ENCODE measurements at regions not wholly inside any gene's neighbourhood (a gene's known extent, or its start where the extent isn't known, plus 50 kb on each side); places are given as distances from the start of the nearest gene placed in this dataset.

DNA sequence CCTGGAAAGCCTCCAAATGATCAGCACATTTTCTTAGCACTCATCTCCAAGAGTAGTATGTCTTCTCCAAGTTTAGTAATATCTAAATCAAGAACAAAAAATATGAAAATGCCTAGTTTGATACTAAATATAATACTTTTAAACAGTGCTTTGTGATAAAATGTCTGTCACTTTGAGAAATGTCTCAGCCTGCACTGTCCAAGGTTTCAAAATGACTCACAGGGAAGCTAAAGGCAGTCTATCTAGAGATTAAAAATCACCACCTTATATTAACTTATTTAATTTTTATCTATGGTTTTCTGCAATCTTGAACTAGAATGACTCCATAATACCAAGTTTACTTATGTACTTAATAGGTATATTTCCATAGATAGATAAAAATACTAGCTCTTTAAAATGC is 633.0 kb upstream of the C9orf72 start:
- intact Hi-C loops (cut with DNase I), result no loop called here
- Histone ChIP-seq H3K4me1 (peaks cover 0 to 25% (median 21%) of the 10 kb centered on the region in 4 donors), H3K9me3 (no peaks in the 10 kb centered on the region), H3K27ac (replicated peaks in 1 of 4) (no peak overlapping the region), H3K36me3 (no peaks in the 10 kb centered on the region), H3K27me3 (no peaks in the 10 kb centered on the region), H3K4me3 (no peak overlapping the region)
- TF ChIP-seq POLR2A (IDR thresholded peaks at IDR 0.05; ENCODE audit: low read depth), result no peak
- no peak for TF ChIP-seq EP300 (IDR thresholded peaks at IDR 0.05)
- no peak for TF ChIP-seq CTCF (IDR thresholded peaks at IDR 0.05)
- TF ChIP-seq POLR2AphosphoS5 (IDR thresholded peaks at IDR 0.05), result no peak
- no peak for DNase-seq (ENCODE audit: extremely low spot score)

DNA sequence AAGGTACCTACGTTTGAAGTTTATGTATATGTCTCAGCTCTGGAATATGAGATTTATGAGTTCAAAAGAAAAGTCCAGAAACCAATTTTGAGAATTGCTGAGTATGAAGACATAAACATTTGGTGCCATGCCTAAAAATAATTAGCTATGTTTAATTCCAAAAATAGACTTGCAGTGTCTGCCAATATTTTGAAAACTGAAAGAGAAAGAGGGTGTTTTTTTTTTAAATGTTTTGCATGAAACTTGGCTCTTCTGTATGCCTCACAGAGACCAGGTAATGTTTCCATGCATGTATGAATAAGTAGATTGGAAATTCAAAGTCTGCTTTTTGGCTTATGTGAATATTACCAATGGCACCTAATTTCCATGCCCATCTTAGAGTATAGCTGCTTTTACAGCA is 634.4 kb upstream of the C9orf72 start:
- WGBS, result 11% methylated on average over 1 of the region's 1 CpG
- no peak for DNase-seq (ENCODE audit: extremely low spot score)
- Histone ChIP-seq H3K27ac (replicated peaks in 1 of 4) (peak overlapping the region in 2 of 4 donors; percentile 20), H3K36me3 (no peaks in the 10 kb centered on the region), H3K4me3 (no peak overlapping the region), H3K27me3 (no peaks in the 10 kb centered on the region), H3K4me1 (peaks cover 0 to 30% (median 22%) of the 10 kb centered on the region in 4 donors), H3K9me3 (no peaks in the 10 kb centered on the region)
- intact Hi-C loops (cut with DNase I), result no loop called here
- TF ChIP-seq CTCF (IDR thresholded peaks at IDR 0.05) (no peak), EP300 (IDR thresholded peaks at IDR 0.05) (no peak), POLR2A (IDR thresholded peaks at IDR 0.05; ENCODE audit: low read depth) (no peak), POLR2AphosphoS5 (IDR thresholded peaks at IDR 0.05) (no peak)

- no peaks in the 10 kb centered on the region for H3K9me3 ChIP-seq
- no peaks in the 10 kb centered on the region for H3K36me3 ChIP-seq
- H3K27me3 ChIP-seq, result no peaks in the 10 kb centered on the region
- no peak for DNase-seq (ENCODE audit: extremely low spot score)
- peaks cover 0 to 41% (median 32%) of the 10 kb centered on the region in 4 donors for H3K4me1 ChIP-seq
- WGBS, result 86% methylated on average over 3 of the region's 3 CpGs
- intact Hi-C loops (cut with DNase I), result no loop called here
- H3K4me3 ChIP-seq, result no peak overlapping the region
- TF ChIP-seq POLR2AphosphoS5 (IDR thresholded peaks at IDR 0.05), result no peak
- TF ChIP-seq EP300 (IDR thresholded peaks at IDR 0.05), result no peak
- TF ChIP-seq CTCF (IDR thresholded peaks at IDR 0.05), result no peak
- no peak overlapping the region for H3K27ac ChIP-seq (replicated peaks in 1 of 4)
Observed at GRCh38 chr9:28209130-28209529, 635.8 kb upstream of the C9orf72 start.

GRCh38 chr9:28212979-28213378 is 639.7 kb upstream of the C9orf72 start:
- Histone ChIP-seq H3K9me3 (no peaks in the 10 kb centered on the region), H3K36me3 (no peaks in the 10 kb centered on the region), H3K27me3 (no peaks in the 10 kb centered on the region), H3K27ac (replicated peaks in 1 of 4) (no peak overlapping the region), H3K4me3 (no peak overlapping the region), H3K4me1 (peaks cover 0 to 22% (median 19%) of the 10 kb centered on the region in 4 donors)
- intact Hi-C loops (cut with DNase I), result no loop called here
- DNase-seq (ENCODE audit: extremely low spot score), result no peak
- TF ChIP-seq POLR2AphosphoS5 (IDR thresholded peaks at IDR 0.05), result no peak
- TF ChIP-seq CTCF (IDR thresholded peaks at IDR 0.05), result no peak
- no peak for TF ChIP-seq EP300 (IDR thresholded peaks at IDR 0.05)
- TF ChIP-seq POLR2A (IDR thresholded peaks at IDR 0.05; ENCODE audit: low read depth), result no peak

GRCh38 chr9:28215536-28216299 is 642.4 kb upstream of the C9orf72 start:
- intact Hi-C loops (cut with DNase I), result no loop called here
- WGBS, result 94% methylated on average over 5 of the region's 5 CpGs

More at GRCh38 chr9:28215536-28216299, 642.4 kb upstream of the C9orf72 start:
- peaks cover 0 to 16% (median 11%) of the 10 kb centered on the region in 4 donors for H3K4me1 ChIP-seq
- no peak for DNase-seq (ENCODE audit: extremely low spot score)
- H3K27me3 ChIP-seq, result no peaks in the 10 kb centered on the region
- no peak overlapping the region for H3K4me3 ChIP-seq
- no peaks in the 10 kb centered on the region for H3K9me3 ChIP-seq
- TF ChIP-seq CTCF (IDR thresholded peaks at IDR 0.05), result no peak
- TF ChIP-seq EP300 (IDR thresholded peaks at IDR 0.05), result no peak
- no peak for TF ChIP-seq POLR2A (IDR thresholded peaks at IDR 0.05; ENCODE audit: low read depth)
- H3K36me3 ChIP-seq, result no peaks in the 10 kb centered on the region
- H3K27ac ChIP-seq (replicated peaks in 1 of 4), result no peak overlapping the region

Data from esophagus muscularis mucosa (tissue), 4 donors.